ENCODE measurements at regions not wholly inside any gene's neighbourhood (a gene's known extent, or its start where the extent isn't known, plus 50 kb on each side); places are given as distances from the start of the nearest gene placed in this dataset.

- Histone ChIP-seq H3K27ac (ENCODE audit: low read depth) (no peak overlapping the region), H3K36me3 (ENCODE audit: insufficient read depth) (no peaks in the 10 kb centered on the region), H3K4me2 (no peak overlapping the region), H3K4me1 (ENCODE audit: insufficient read depth) (no peaks in the 10 kb centered on the region), H3K79me2 (replicated peaks; ENCODE audit: insufficient read depth) (no peaks in the 10 kb centered on the region), H3K27me3 (ENCODE audit: insufficient read depth) (no peaks in the 10 kb centered on the region), H3K9me2 (ENCODE audit: insufficient read depth) (peaks cover 12% of the 10 kb centered on the region), H4K20me1 (replicated peaks; ENCODE audit: insufficient read depth) (no peaks in the 10 kb centered on the region), H3F3A (replicated peaks; ENCODE audit: low read depth) (no peaks in the 10 kb centered on the region), H3K4me3 (no peak overlapping the region), H2AFZ (no peak overlapping the region)
- DNase-seq (ENCODE audit: low spot score) (no peak), ATAC-seq (no peak)
- H3K4me1 Mint-ChIP-seq = peaks cover 2% of the 10 kb centered on the region; the same call in 1 of the 3 replicates
- H3K4me3 Mint-ChIP-seq = no peak overlapping the region
- no peak overlapping the region for H3K27ac Mint-ChIP-seq
- H3K27me3 Mint-ChIP-seq (ENCODE audit: insufficient read depth, low read depth, poor library complexity) = no peaks in the 10 kb centered on the region
- no peaks in the 10 kb centered on the region for H3K36me3 Mint-ChIP-seq (ENCODE audit: low read depth)
- H3K9me3 Mint-ChIP-seq = no peaks in the 10 kb centered on the region; the same call in 2 of the 3 replicates
- TF ChIP-seq CTCF (conservative IDR thresholded peaks at IDR 0.05; ENCODE audit: low read depth in 2 of 2) = no peak
- no peak for TF ChIP-seq EZH2phosphoT487 (IDR thresholded peaks at IDR 0.05; ENCODE audit: unreplicated experiment)
- TF ChIP-seq JUNB (IDR thresholded peaks at IDR 0.05; ENCODE audit: unreplicated experiment) = no peak
- TF ChIP-seq NANOG (IDR thresholded peaks at IDR 0.05; ENCODE audit: borderline replicate concordance) = no peak
- no peak for TF ChIP-seq ETS1 (IDR thresholded peaks at IDR 0.05)
- TF ChIP-seq REST (IDR thresholded peaks at IDR 0.05; ENCODE audit: unreplicated experiment) = no peak
- TF ChIP-seq STAT1 (IDR thresholded peaks at IDR 0.05; ENCODE audit: unreplicated experiment) = no peak
- TF ChIP-seq ZNF331 (CRISPR knock-in tag; IDR thresholded peaks at IDR 0.05; ENCODE audit: low read depth) = no peak
- no peak for TF ChIP-seq POLR2AphosphoS5 (IDR thresholded peaks at IDR 0.05; ENCODE audit: low read depth)
- TF ChIP-seq EZH2 (IDR thresholded peaks at IDR 0.05; ENCODE audit: low read depth, unreplicated experiment) = no peak
- TF ChIP-seq ZNF462 (CRISPR knock-in tag; IDR thresholded peaks at IDR 0.05) = no peak
- no peak for TF ChIP-seq CREB1 (CRISPR knock-in tag; IDR thresholded peaks at IDR 0.05; ENCODE audit: low read depth)
- no peak for TF ChIP-seq ZNF114 (CRISPR knock-in tag; IDR thresholded peaks at IDR 0.05)
Observed at GRCh38 chr10:64210211-64210610, 689.0 kb downstream of the REEP3 start.
